Suprapubic skin (tissue), 4 donors: ENCODE measurements at regions not wholly inside any gene's neighbourhood (a gene's known extent, or its start where the extent isn't known, plus 50 kb on each side); places are given as distances from the start of the nearest gene placed in this dataset.
"Not testable (repeated sequence)": the region's sequence is repeated elsewhere in the genome, so short reads cannot be mapped to it uniquely, and the experiment has no call there.

ENCODE experiments used
- EP300 ChIP-seq: sonication (generic); formaldehyde crosslinking; IDR thresholded peaks from one replicate; pipeline ENCODE4 v1.6.1; 2017; ENCODE audit warnings: antibody characterized with exemption
- POLR2A ChIP-seq, 2 donors: fragments of 450-650 bp; IDR thresholded peaks; one replicate each; pipeline ENCODE4 v1.6.1; 2017; ENCODE audit warnings: antibody characterized with exemption in 2 of 2, mild to moderate bottlenecking in 2 of 2, moderate library complexity in 2 of 2
- POLR2AphosphoS5 ChIP-seq, 3 donors: sonication (generic); formaldehyde crosslinking; IDR thresholded peaks; one replicate each; pipeline ENCODE4 v1.6.1; 2017; ENCODE audit warnings: antibody characterized with exemption in 3 of 3
- TF ChIP-seq, protein P1 (sequence below), 2 donors: fragments of 200-600 bp in 1 of 2; fragments of 450-650 bp in 1 of 2; sonication (generic) in 1 of 2; IDR thresholded peaks; one replicate each; pipeline ENCODE4 v1.5.1; 2016 to 2019; ENCODE audit warnings: antibody characterized with exemption in 2 of 2, mild to moderate bottlenecking in 1 of 2, moderate library complexity in 1 of 2

DNA sequence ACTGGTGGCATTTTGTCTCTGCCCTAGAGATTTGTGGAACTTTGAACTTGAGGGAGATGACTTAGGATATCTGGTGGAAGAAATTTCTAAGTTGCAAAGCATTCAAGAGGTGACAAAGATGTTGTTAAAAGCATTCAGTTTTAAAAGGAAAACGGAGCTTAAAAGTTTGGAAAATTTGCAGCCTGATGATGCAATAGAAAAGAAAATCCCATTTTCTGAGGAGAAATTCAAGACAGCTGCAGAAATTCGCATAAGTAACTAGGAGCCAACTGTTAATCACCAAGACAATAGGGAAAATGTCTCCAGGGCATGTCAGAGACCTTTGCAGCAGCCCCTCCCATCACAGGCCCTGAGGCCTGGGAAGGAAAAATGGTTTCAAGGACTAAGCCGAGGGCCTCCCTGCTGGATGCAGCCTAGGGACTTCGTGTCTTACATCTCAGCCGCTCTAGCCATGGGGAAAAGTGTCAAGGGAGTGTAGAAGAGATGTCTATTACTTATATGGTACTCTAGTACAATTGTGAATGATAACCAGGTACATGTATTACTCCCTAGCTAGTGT is 663.0 kb upstream of the CBLB start:
- TF ChIP-seq, protein P1, sequence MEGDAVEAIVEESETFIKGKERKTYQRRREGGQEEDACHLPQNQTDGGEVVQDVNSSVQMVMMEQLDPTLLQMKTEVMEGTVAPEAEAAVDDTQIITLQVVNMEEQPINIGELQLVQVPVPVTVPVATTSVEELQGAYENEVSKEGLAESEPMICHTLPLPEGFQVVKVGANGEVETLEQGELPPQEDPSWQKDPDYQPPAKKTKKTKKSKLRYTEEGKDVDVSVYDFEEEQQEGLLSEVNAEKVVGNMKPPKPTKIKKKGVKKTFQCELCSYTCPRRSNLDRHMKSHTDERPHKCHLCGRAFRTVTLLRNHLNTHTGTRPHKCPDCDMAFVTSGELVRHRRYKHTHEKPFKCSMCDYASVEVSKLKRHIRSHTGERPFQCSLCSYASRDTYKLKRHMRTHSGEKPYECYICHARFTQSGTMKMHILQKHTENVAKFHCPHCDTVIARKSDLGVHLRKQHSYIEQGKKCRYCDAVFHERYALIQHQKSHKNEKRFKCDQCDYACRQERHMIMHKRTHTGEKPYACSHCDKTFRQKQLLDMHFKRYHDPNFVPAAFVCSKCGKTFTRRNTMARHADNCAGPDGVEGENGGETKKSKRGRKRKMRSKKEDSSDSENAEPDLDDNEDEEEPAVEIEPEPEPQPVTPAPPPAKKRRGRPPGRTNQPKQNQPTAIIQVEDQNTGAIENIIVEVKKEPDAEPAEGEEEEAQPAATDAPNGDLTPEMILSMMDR (IDR thresholded peaks at IDR 0.05) = not testable (repeated sequence)
- TF ChIP-seq POLR2A (IDR thresholded peaks at IDR 0.05); EP300; POLR2AphosphoS5 (IDR thresholded peaks at IDR 0.05): not testable (repeated sequence)
